ENCODE measurements at regions not wholly inside any gene's neighbourhood (a gene's known extent, or its start where the extent isn't known, plus 50 kb on each side); places are given as distances from the start of the nearest gene placed in this dataset.

DNA sequence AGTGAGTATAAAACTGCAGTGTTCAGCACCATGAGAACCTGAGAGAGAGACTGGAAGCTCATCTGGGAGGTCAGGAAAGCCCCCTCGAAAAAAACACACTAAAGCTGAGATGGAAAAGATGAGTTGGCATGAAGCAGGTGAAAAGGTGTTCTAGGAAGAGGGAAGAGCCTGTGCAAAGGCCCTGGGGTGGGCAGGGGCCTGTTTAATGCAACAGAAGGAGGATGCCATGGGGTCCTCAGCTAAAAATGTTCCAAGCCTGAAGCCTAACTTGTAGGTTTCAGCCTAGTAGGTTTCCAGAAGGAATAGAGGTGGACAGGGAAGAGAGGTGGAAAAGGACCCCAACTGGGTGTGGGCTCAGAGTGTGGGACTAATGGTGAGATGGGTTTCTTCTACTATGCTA is 242.3 kb upstream of the ZFHX3 start:
- no peak overlapping the region for H3K23ac ChIP-seq (ENCODE audit: low read depth, low read length)
- no peaks in the 10 kb centered on the region for H4K20me1 ChIP-seq (ENCODE audit: insufficient read depth, low read length)
- no peak overlapping the region for H2AFZ ChIP-seq (replicated peaks; ENCODE audit: low read length, poor library complexity)
- no peaks in the 10 kb centered on the region for H3K4me1 ChIP-seq (ENCODE audit: control insufficient read depth, insufficient read depth, low read length)
- no peak overlapping the region for H2AK5ac ChIP-seq (ENCODE audit: low read depth, low read length)
- H3K9me3 ChIP-seq (ENCODE audit: control insufficient read depth, insufficient read depth, low read length), result no peaks in the 10 kb centered on the region
- peaks cover 41% of the 10 kb centered on the region for H3K27me3 ChIP-seq (ENCODE audit: control insufficient read depth, insufficient read depth, low read length)
- no TSS peak for BruUV-seq (replicated peaks)
- no peak overlapping the region for H2BK20ac ChIP-seq (ENCODE audit: low read depth, low read length)
- TF ChIP-seq BHLHE40 (IDR thresholded peaks at IDR 0.05; ENCODE audit: low read depth, low read length), result no peak
- TF ChIP-seq RFX5 (IDR thresholded peaks at IDR 0.05; ENCODE audit: low read depth, low read length), result no peak
- TF ChIP-seq MAFK (IDR thresholded peaks at IDR 0.05; ENCODE audit: low read depth, low read length), result no peak
- no peak for TF ChIP-seq CTCF (conservative IDR thresholded peaks at IDR 0.05; ENCODE audit: low read depth, low read length)
- no peak for TF ChIP-seq SMC3 (IDR thresholded peaks at IDR 0.05; ENCODE audit: low read depth, low read length)
- TF ChIP-seq ELK1 (IDR thresholded peaks at IDR 0.05; ENCODE audit: borderline replicate concordance, low read depth, low read length), result no peak
- no peak for TF ChIP-seq RAD21 (IDR thresholded peaks at IDR 0.05; ENCODE audit: low read length)
- TF ChIP-seq MAZ (IDR thresholded peaks at IDR 0.05; ENCODE audit: borderline replicate concordance, low read depth, low read length), result no peak
- TF ChIP-seq FOS (IDR thresholded peaks at IDR 0.05; ENCODE audit: low read depth, low read length), result no peak
- no peak for TF ChIP-seq CEBPB (IDR thresholded peaks at IDR 0.05; ENCODE audit: low read depth, low read length)
- no peak for TF ChIP-seq CHD1 (IDR thresholded peaks at IDR 0.05; ENCODE audit: low read depth, low read length)
- TF ChIP-seq POLR2A (IDR thresholded peaks at IDR 0.05; ENCODE audit: low read depth, low read length), result no peak
- TF ChIP-seq RCOR1 (IDR thresholded peaks at IDR 0.05; ENCODE audit: insufficient replicate concordance, low read length), result no peak
- TF ChIP-seq MXI1 (IDR thresholded peaks at IDR 0.05; ENCODE audit: borderline replicate concordance, low read depth, low read length), result no peak
- TF ChIP-seq, protein P1, sequence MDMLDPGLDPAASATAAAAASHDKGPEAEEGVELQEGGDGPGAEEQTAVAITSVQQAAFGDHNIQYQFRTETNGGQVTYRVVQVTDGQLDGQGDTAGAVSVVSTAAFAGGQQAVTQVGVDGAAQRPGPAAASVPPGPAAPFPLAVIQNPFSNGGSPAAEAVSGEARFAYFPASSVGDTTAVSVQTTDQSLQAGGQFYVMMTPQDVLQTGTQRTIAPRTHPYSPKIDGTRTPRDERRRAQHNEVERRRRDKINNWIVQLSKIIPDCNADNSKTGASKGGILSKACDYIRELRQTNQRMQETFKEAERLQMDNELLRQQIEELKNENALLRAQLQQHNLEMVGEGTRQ (IDR thresholded peaks at IDR 0.05; ENCODE audit: low read depth, low read length), result no peak
- no peak for TF ChIP-seq NFE2L2 (IDR thresholded peaks at IDR 0.05; ENCODE audit: low read depth, low read length)
- ChIA-PET POLR2A (ENCODE audit: unreplicated experiment) (no interaction called here), CTCF (no interaction called here)
- H4K8ac ChIP-seq (ENCODE audit: low read depth in 2 of 2, low read length in 2 of 2), result no peak overlapping the region
- no peak overlapping the region for H3K14ac ChIP-seq (replicated peaks; ENCODE audit: low read depth, low read length)
- no peak for ATAC-seq (ENCODE audit: low read depth)
- H3K27ac ChIP-seq (ENCODE audit: insufficient read depth, low read length), result no peak overlapping the region
- H4K91ac ChIP-seq (ENCODE audit: insufficient read depth, low read depth, low read length), result no peak overlapping the region
- no peak overlapping the region for H3K4me2 ChIP-seq (ENCODE audit: low read depth, low read length)
- no peaks in the 10 kb centered on the region for H3K79me1 ChIP-seq (ENCODE audit: low read depth in 1 of 2, low read length in 2 of 2)
- no peak overlapping the region for H3K9ac ChIP-seq (ENCODE audit: low read depth, low read length)
- no peak overlapping the region for H2BK5ac ChIP-seq (ENCODE audit: low read depth, low read length, poor library complexity, severe bottlenecking)
- no peak overlapping the region for H3K18ac ChIP-seq (ENCODE audit: low read depth, low read length)
- no peak overlapping the region for H2BK120ac ChIP-seq (ENCODE audit: low read depth, low read length)
- no peak overlapping the region for H3K4me3 ChIP-seq (ENCODE audit: insufficient read depth, low read depth, low read length)
- in situ Hi-C loops (cut with MboI; ENCODE audit: low sequenced_read_pairs) (no loop called here), intact Hi-C loops (cut with micrococcal nuclease) (no loop called here), dilution Hi-C loops (cut with HindIII; ENCODE audit: low sequenced_read_pairs, unreplicated experiment) (no loop called here)
- H4K5ac ChIP-seq (ENCODE audit: low read depth, low read length), result no peak overlapping the region
- no peaks in the 10 kb centered on the region for H3K9me1 ChIP-seq (ENCODE audit: insufficient read depth, low read length)
- H3K56ac ChIP-seq (ENCODE audit: extremely low read depth, insufficient read depth, low read length), result no peak overlapping the region
- H2AK9ac ChIP-seq (replicated peaks; ENCODE audit: low read depth, low read length, poor library complexity), result no peak overlapping the region
- no peak overlapping the region for H3K4ac ChIP-seq (ENCODE audit: low read depth, low read length)
- no peak for DNase-seq
- WGBS, 2 experiments (ENCODE audit: extremely low coverage in 2 of 2, insufficient read length in 1 of 2), result no CpG with 5 or more reads among the region's 1 CpG
- H2BK15ac ChIP-seq (ENCODE audit: low read depth, low read length), result no peak overlapping the region
- H3K36me3 ChIP-seq (ENCODE audit: control insufficient read depth, insufficient read depth, low read length), result no peaks in the 10 kb centered on the region
